NCI-H2196 treated with DMSO at 0.1 percent for 48 hours (cell line): ENCODE measurements at regions not wholly inside any gene's neighbourhood (a gene's known extent, or its start where the extent isn't known, plus 50 kb on each side); places are given as distances from the start of the nearest gene placed in this dataset.
"Not testable (repeated sequence)": the region's sequence is repeated elsewhere in the genome, so short reads cannot be mapped to it uniquely, and the experiment has no call there.

Source experiments
- DNase-seq: peaks from one replicate; lab custom pipeline; 2025; ENCODE audit not compliant: unreplicated experiment; lab: John Stamatoyannopoulos, UW

DNA sequence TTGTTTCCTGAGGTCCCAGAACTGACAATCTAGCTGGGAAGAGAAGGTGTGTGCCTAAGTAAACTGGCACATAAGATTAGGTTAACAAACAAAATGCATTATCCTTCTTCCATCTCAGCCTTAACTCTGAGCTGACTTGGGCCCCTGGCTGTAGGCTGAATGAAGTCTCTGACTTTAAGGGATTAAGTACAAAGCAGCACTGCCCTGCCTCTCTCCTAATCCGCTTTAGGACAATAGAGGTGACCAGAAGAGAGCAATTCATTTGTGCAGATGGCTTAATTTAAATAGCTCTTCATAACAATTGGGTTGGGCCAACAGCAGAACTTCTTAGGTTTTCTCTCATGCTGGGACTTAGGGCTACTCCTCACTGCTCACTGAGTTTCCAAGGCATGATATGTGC, 181.6 kb upstream of the SOX14 start:
- no peak for DNase-seq

DNA sequence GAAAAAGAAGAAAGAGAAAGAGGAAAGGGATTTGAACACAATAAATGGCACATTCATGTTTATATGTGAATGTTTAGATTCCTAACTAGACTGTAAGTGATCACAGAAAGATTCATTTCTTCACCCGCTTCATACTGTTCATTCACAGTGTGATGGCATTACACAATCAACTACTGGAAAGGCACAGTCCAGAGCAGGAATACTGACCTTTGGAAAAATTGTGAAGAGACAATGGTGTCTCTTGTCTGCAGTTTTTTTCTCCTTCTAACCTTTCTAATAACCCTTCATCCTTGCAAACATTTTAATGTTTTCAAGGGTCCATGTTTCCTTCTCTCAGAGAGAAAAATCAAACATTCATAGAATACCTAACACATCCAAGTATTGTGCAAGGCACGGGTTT, 180.9 kb upstream of the SOX14 start:
- DNase-seq = no peak

DNA sequence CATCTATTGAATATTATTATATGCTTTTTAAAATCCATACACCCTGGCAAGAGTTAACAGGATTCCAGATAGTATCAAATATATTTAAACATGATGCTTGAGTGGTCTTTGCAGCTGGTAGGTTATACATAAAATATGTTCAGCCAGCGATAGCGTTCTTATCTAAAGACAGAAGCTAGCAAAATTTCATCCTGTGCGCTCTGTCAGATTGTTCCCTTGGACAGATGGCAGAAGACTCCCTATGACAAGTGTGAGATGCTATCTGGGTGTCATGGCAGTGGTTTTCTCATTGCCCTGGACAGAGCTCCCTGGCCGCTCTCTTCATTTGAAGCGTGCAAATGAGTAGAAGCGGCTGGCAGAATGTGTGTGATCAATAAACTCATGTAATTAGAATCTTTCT, 175.2 kb upstream of the SOX14 start:
- no peak for DNase-seq

DNA sequence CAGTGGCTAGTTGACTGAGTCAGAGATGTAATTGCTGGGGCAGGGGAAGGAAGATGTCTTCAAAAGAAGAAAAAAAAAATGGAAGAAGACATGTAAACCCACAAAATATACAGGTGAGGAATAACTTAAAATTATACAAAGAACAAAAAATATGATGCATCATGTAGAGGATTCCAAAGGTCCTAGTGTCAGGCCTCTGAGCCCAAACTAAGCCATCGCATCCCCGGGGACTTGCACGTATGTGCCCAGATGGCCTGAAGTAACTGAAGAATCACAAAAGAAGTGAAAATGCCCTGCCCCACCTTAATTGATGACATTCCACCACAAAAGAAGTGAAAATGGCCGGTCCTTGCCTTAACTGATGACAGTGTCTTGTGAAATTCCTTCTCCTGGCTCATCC, 168.7 kb upstream of the SOX14 start:
- not testable (repeated sequence) for DNase-seq

DNA sequence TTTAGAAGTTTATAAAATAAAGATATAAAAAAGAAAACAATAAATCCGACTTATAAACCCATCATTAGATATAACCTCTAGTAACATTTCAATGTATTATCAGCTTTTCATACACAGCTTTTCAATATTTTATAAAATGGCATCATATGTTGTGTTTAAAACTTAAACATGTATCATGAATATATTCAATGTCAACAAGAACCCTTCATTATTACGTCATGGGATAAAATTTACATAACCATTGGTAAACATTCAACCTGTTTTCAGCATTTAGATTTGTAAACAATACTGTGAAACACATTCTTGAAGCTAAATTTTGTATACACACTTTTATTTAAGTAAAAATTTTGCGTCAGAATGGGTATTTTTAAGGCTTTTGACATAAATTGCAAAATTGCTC, 153.4 kb upstream of the SOX14 start:
- DNase-seq = no peak

DNA sequence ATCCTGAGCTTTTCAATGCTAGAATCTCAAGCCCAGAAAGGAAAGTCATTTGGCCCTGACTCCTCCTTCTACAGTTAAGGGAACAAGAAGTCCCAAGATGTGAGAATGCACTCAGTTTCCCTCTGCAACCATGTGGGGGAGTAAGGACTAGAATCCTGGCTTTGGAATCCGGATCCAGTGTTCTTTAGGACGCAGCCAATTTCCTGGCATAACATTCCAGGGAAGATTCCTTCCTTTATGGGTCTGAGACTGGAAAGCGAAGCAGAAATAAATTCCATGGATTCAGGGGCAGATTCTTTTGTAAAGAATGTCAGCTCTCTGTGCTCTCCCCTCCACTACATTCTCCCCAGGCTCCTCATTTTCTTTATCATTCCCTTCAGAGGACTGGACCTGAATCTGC, 151.8 kb upstream of the SOX14 start:
- DNase-seq = no peak

DNA sequence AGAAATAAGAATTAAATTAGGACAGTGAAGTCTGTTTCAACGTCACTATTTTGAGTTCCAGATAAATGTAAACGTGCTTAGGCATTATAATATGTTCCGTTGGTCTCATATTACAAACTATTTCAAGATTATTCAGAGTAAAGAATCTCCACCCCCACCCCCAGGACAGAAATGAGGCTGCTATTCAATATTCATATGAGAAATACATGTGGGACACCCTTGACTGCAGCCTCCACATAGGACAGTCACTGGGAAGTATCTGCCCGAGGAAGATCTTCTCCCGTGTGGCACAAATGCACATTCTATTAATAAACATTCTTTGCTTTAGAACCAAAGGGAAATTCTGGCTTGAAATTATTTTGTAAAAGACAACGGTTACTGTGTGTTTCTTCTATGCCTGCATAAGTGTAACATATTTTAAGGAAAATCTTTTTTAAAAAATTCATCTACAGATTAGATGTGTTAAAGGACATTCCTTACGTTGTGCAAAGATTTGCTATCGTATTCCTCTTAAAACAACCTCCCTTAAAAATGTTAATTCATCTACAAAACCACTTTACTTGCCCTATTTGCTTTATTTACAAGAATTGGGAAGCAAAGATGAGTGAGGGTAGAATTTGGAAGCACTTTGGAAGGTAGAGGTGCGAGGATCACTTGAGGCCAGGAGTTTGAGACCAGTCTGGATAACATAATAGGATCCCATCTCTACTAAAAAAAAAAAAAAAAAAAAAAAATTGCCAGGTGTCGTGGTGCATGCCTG, 148.3 kb upstream of the SOX14 start:
- no peak for DNase-seq

DNA sequence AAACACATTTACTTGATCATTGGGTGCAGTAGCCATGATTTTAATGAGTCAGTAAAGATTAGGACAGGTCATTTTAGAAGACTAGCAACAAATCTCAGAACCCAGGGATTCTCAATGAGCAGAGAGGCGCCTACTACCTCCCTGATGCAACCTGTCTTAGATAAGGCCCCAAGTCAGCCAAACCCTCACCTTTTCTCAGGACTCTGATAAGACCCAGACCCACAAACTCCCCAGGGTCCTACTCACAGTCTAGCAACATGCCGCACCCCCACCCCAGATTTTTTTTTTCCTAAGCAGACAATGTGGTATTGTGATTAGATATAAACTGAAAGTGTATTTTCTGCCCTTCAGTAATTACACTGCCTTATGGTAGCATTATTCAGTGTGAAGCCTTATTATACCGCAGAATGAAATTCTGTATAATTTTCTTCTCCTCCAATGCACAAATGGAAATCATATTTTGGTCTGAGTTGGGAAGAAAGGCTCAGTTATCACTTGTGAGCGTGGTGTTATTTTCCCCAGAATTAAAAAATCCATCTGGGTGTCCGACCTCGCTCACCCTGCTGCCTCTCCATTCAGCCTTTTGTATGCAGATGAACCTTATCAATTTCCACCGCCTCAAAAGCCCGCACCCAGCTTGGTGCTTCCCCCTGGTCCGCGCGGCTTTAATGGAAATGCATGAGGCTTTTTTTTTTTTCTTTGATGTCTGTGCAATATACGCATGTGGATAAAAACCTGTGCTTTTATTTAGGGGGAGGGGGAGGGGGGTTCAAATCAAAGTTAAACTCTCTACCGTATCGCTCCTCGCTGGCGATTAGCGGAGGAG, 122.0 kb upstream of the SOX14 start:
- DNase-seq = no peak

DNA sequence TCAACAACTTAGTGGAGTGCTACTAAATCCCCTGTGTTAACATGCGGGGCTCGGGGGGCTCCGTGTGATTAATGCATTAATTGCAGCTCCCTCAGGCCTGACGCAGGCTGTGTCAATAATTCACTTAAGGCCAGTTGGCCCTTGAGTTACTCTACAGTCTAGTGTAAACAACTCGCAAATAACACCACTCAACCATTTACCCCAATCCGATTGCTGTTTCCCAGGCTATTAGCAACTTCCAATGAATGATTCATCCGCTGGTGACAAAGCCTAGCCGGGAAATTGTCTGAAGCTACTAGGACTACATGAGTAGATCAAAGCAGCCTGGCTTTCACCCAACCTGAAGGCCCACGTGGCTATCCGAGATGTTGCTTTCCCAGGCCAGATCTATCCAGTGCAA, 121.3 kb upstream of the SOX14 start:
- no peak for DNase-seq

DNA sequence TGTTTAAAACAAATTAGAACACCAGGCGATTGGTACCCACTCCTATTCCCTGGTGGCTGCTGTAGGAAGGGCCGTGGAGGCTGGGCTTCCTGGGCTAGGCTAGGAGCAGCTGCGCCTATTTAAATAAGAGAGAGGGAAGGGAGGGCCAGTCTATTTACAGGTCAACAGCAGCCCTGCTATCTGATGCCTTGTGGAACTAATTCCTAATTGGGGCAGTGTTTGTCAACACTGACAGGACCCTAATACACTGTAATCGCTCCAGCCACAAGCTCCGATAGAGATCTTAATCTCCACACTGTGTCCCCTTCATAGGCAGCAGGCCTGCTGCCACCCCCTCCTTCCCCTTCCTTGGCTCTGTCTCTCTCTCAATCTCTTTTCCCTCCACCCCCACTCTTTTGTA, 116.9 kb upstream of the SOX14 start:
- no peak for DNase-seq

DNA sequence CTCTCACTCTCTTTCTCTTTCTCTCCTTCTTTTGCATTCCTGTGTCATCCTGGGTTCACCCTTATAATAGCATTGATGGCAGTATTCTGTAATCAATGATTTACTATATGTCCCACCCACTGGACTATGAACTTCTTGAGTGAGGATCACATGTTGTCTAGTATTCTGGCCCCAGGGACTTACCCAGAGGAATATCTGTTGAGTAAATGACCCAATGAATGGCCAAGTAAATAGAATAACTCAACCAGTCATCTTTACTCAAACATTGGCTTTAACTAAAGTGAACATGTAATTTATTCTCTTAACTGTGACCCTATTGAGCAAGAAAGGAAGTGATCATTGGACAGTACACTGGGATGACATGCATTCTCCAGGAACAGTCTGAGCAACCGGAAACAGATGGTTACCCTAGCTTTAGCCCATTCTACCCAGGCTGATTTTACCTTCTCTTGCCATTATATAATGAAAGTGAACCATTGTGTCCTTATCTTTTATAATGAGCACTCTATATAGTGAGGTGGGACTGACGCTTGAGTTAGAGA, 94.5 kb upstream of the SOX14 start:
- DNase-seq = no peak

DNA sequence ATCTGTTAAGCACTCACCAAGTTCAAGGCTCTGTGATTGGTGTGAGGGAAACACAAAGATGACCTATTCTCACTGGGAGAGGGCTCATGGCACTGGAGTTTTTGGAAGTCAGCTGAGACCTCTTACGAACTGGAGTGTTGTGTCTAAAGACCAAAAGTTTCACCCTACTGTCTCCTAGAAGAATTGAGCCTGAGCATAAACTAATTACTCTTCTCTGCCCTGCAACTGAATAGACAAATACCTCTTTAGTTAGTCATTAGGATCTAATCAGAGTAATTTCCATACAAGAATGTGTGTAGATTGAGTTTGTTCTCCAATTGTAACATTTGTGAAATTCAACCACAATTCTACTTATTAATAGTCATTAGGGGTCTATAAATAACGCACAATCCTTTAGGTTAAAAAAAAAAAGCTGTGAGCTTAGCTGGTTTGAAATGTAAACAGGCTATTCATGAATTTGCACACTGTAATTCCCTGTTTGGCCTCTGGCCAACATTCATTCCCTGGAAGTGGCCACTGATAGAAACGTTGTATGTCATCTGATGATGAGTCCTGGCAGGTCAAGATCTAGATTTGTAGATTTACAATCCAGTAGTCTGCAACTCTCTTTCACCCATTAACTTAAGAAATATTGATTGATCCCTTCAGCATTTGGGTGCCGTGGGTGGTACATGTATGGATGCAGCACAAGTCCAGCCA, 76.8 kb upstream of the SOX14 start:
- no peak for DNase-seq

DNA sequence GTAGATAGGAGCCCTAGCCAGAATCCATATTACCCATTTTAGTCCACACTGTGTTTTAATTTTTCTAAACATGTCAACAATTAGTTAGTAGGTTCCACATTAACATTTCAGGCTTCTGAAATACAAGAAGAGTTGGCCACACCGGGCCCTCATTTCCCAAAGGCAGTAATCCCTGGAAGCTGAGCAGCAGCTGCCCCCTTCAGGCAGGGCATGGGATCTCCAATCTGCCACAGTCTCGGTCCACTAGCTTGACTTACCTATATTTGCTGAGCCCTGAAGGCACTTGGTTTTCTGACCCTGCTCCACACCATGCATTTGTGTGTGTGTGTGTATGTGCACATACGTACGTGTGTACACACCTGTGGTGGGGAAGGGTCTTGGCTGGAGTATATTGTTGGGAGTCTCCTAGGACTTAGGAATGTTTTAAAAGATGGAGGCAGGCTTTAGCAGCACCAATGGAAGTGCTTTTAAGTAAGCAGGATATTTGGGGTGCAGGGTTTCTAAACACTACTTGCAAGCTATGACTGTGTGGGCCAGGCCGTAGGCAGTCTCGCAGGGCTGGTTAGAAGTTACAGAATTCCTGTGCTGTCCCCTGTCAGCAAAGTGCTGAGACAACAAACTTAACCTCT, 71.2 kb upstream of the SOX14 start:
- no peak for DNase-seq

DNA sequence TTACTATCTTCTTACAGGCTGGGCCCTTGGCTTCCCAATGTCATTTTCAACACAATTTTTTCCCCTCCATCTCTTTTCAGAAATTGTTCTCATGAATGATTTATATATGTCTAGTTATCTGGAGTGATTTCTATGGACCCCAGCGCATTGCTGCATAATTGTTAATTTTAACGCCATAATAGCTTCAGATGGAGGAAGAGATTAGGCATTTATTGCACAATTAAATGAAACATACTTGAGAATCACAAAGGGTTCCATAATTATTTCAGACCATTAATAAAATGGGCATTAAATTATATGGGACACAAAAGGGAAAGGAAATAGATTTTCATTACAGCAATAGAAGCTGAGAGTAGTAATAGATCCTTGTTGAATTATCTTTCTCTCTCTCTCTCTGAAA, 70.3 kb upstream of the SOX14 start:
- no peak for DNase-seq

DNA sequence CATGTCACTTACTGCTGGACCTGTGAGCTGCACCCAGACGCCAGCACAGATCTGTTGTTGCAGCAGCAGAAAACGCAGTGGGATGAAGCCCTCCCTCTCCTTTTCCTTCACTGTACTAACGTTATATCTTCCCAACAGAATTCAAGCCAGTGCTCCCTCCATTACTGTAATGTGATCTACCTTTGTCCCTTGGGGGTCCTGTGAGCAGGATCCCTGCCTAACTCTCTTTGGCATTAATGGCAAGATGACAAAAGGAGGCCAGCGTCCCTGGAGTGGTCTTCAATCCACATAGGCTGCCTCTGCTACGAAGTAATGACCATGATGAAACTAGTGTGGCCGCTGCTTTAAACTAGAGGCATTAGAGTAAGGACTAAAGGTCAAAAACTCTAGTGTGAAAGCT, 69.3 kb upstream of the SOX14 start:
- DNase-seq = no peak

DNA sequence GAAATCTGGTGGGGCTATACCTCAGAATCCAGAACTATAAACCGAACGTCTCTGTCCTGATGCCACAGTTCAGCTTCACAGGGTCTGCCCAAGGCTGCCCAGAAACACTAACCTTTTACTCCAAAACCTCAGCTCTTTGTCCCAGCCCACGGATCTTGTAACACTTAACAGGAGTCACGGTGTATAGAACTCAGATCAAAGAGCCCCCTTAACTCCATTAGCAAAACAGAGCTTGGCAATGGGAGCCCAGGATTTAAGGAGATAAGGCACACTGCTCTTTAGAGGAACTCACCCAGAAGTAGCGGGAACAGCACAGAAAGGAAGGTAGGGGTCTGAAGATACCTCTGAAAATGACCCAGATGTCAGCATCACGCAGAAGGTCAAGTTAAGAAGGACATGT, 68.8 kb upstream of the SOX14 start:
- DNase-seq = no peak

DNA sequence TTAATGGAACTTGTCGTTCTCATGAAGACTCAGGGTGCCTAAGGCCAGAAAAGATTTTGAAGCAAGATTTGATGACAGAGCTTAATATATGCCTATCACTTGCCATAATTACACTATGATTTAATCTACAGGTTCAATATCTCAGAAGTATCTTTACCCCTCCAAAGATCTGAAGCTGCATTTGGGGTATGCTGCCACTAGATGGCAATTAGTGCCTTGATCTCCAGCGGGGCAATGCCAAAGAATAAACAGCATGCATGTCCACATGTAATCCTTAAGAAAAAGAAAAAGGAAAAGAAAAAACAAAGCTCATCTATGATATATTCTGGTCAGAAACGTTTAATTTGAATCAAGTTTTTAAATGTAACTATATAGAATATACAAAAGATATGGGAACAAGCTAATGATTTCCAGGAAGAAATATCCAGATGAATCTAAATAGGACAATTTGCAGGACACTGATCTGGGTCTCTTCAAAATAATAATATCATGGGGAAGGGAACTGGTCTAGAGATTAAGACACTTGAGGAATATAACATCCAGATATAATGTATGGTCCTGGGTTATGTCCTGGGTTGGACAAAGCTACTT, 55.0 kb upstream of the SOX14 start:
- DNase-seq = no peak

DNA sequence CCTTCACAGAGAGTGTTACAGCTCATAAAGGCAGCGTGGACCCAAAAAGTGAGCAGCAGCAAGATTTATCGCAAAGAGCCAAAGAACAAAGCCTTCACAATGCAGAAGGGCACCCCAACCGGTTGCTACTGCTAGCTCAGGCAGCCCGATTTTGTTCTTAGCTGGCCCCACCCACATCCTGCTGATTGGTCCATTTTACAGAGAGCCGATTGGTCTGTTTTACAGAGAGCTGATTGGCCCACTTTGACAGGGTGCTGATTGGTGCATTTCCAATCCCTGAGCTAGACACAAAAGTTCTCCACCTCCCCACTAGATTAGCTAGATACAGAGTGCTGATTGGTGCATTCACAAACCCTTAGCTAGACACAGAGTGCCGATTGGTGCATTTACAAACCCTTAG, 50.1 kb upstream of the SOX14 start:
- DNase-seq = not testable (repeated sequence)
